ENCODE measurements at regions not wholly inside any gene's neighbourhood (a gene's known extent, or its start where the extent isn't known, plus 50 kb on each side); places are given as distances from the start of the nearest gene placed in this dataset.

- Histone ChIP-seq H3K9me3 (ENCODE audit: insufficient read depth, low read length, severe bottlenecking) (no peaks in the 10 kb centered on the region), H4K20me1 (ENCODE audit: insufficient read depth, low read length) (no peaks in the 10 kb centered on the region), H2AFZ (ENCODE audit: low read depth, low read length) (no peak overlapping the region), H3K27me3 (ENCODE audit: insufficient read depth, low read length, poor library complexity) (no peaks in the 10 kb centered on the region), H3K27ac (ENCODE audit: low read length) (no peak overlapping the region), H3K9ac (ENCODE audit: low read depth, low read length) (no peak overlapping the region), H3K36me3 (ENCODE audit: insufficient read depth, low read length) (no peaks in the 10 kb centered on the region), H3K4me1 (ENCODE audit: insufficient read depth, low read length) (peaks cover 19% of the 10 kb centered on the region), H3K79me2 (ENCODE audit: insufficient read depth, low read length) (no peaks in the 10 kb centered on the region), H3K4me2 (ENCODE audit: insufficient read depth, low read length) (no peak overlapping the region), H3K4me3 (ENCODE audit: low read depth in 1 of 2, low read length in 2 of 2) (no peak overlapping the region)
- ATAC-seq (ENCODE audit: insufficient read depth, low read depth) = no peak
- TF ChIP-seq EZH2 (IDR thresholded peaks at IDR 0.05; ENCODE audit: borderline replicate concordance, low read depth, low read length, severe bottlenecking) (no peak), CTCF (IDR thresholded peaks at IDR 0.05; ENCODE audit: borderline replicate concordance, extremely low read depth, low read length, poor library complexity, severe bottlenecking) (no peak)
- no peak for DNase-seq
Observed at GRCh38 chr11:104795501-104796213, 102.6 kb downstream of the CASP12 start.

GRCh38 chr11:104792861-104793260, 105.4 kb downstream of the CASP12 start:
- Histone ChIP-seq H3K4me2 (ENCODE audit: insufficient read depth, low read length) (no peak overlapping the region), H3K36me3 (ENCODE audit: insufficient read depth, low read length) (no peaks in the 10 kb centered on the region), H3K4me3 (ENCODE audit: low read depth in 1 of 2, low read length in 2 of 2) (no peak overlapping the region), H3K4me1 (ENCODE audit: insufficient read depth, low read length) (no peaks in the 10 kb centered on the region), H3K79me2 (ENCODE audit: insufficient read depth, low read length) (no peaks in the 10 kb centered on the region), H4K20me1 (ENCODE audit: insufficient read depth, low read length) (no peaks in the 10 kb centered on the region), H3K9me3 (ENCODE audit: insufficient read depth, low read length, severe bottlenecking) (no peaks in the 10 kb centered on the region), H3K27ac (ENCODE audit: low read length) (no peak overlapping the region), H3K27me3 (ENCODE audit: insufficient read depth, low read length, poor library complexity) (no peaks in the 10 kb centered on the region), H2AFZ (ENCODE audit: low read depth, low read length) (no peak overlapping the region; the same call in 1 of the 2 replicates), H3K9ac (ENCODE audit: low read depth, low read length) (no peak overlapping the region)
- ATAC-seq (ENCODE audit: insufficient read depth, low read depth) (no peak), DNase-seq (no peak)
- TF ChIP-seq CTCF (IDR thresholded peaks at IDR 0.05; ENCODE audit: borderline replicate concordance, extremely low read depth, low read length, poor library complexity, severe bottlenecking) (no peak), EZH2 (IDR thresholded peaks at IDR 0.05; ENCODE audit: borderline replicate concordance, low read depth, low read length, severe bottlenecking) (no peak)

GRCh38 chr11:104791896-104792295, 106.4 kb downstream of the CASP12 start:
- H3K9ac ChIP-seq (ENCODE audit: low read depth, low read length) = no peak overlapping the region
- no peak overlapping the region for H3K4me2 ChIP-seq (ENCODE audit: insufficient read depth, low read length)
- H3K27ac ChIP-seq (ENCODE audit: low read length) = no peak overlapping the region
- no peak overlapping the region for H3K4me3 ChIP-seq (ENCODE audit: low read depth in 1 of 2, low read length in 2 of 2)
- H4K20me1 ChIP-seq (ENCODE audit: insufficient read depth, low read length) = no peaks in the 10 kb centered on the region
- H3K79me2 ChIP-seq (ENCODE audit: insufficient read depth, low read length) = no peaks in the 10 kb centered on the region
- TF ChIP-seq CTCF (IDR thresholded peaks at IDR 0.05; ENCODE audit: borderline replicate concordance, extremely low read depth, low read length, poor library complexity, severe bottlenecking) (no peak), EZH2 (IDR thresholded peaks at IDR 0.05; ENCODE audit: borderline replicate concordance, low read depth, low read length, severe bottlenecking) (no peak)
- no peaks in the 10 kb centered on the region for H3K4me1 ChIP-seq (ENCODE audit: insufficient read depth, low read length)
- no peak for ATAC-seq (ENCODE audit: insufficient read depth, low read depth)
- no peaks in the 10 kb centered on the region for H3K9me3 ChIP-seq (ENCODE audit: insufficient read depth, low read length, severe bottlenecking)
- no peak for DNase-seq
- H3K36me3 ChIP-seq (ENCODE audit: insufficient read depth, low read length) = no peaks in the 10 kb centered on the region
- no peak overlapping the region for H2AFZ ChIP-seq (ENCODE audit: low read depth, low read length)
- H3K27me3 ChIP-seq (ENCODE audit: insufficient read depth, low read length, poor library complexity) = no peaks in the 10 kb centered on the region

Data from DND-41 (cell line).